K562 (cell line): ENCODE measurements at regions not wholly inside any gene's neighbourhood (a gene's known extent, or its start where the extent isn't known, plus 50 kb on each side); places are given as distances from the start of the nearest gene placed in this dataset.

Source experiments
- KHSRP ChIP-seq: fragments of 450-650 bp; IDR thresholded peaks from 2 replicates; pipeline ENCODE4 v1.6.1; 2017
- MGA ChIP-seq: fragments of 450-650 bp; IDR thresholded peaks from 2 replicates; pipeline ENCODE4 v1.6.1; 2016; ENCODE audit warnings: mild to moderate bottlenecking, moderate library complexity
- TARDBP ChIP-seq: fragments of 450-650 bp; IDR thresholded peaks from 2 replicates; pipeline ENCODE4 v1.6.1; 2016
- TBL1XR1 ChIP-seq, 2 experiments: IDR thresholded peaks; 2 replicates each; pipeline ENCODE4 v1.6.1; 2012; ENCODE audit warnings: improper control_type of control experiment in 2 of 2, low read length in 2 of 2, mild to moderate bottlenecking in 1 of 2
- TF ChIP-seq, protein P1 (sequence below): fragments of 200-800 bp; sonication (Bioruptor generic); IDR thresholded peaks from 2 replicates; pipeline ENCODE4 v1.6.1; 2016; ENCODE audit warnings: missing genetic modification characterization, missing compliant biosample characterization
- TF ChIP-seq, protein P2 (sequence below): fragments of 250-450 bp; sonication (Bioruptor Pico); IDR thresholded peaks from 2 replicates; pipeline ENCODE4 v1.5.0; 2020; ENCODE audit warnings: mild to moderate bottlenecking

DNA sequence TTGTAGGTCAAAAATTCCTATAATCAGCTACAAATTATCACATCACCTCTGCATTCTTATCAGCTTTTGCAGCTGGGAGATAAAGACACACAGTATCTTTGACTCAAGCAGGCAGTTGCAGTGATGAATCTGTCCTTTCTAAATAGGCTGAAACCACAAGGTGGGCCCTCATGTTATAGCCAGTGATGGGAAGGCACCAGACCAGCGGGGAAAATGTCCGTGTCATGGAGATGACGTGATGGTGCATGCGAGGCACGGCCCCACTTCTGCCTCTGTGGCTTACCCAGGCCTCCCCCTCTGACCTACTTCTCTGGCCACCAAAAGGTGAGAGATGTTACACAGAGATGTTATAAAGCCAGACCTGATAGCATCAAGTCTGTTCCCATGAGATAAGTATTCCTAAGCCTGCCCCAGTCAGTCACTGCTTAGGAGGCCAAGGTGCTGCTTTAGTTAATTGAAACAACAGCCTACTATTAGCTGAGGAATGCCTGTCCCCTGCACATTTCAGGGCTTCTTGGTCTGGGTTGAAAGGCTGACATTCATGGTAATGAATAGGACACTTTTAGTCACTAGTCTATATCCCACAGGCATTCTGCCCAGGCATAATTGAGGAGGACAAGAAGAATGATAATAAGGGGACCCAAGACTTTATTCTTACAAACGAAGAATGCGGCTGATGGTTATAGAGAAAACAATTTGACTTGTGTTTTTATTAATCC is 327.9 kb downstream of the LPIN1 start (continued):
- TF ChIP-seq, protein P1, sequence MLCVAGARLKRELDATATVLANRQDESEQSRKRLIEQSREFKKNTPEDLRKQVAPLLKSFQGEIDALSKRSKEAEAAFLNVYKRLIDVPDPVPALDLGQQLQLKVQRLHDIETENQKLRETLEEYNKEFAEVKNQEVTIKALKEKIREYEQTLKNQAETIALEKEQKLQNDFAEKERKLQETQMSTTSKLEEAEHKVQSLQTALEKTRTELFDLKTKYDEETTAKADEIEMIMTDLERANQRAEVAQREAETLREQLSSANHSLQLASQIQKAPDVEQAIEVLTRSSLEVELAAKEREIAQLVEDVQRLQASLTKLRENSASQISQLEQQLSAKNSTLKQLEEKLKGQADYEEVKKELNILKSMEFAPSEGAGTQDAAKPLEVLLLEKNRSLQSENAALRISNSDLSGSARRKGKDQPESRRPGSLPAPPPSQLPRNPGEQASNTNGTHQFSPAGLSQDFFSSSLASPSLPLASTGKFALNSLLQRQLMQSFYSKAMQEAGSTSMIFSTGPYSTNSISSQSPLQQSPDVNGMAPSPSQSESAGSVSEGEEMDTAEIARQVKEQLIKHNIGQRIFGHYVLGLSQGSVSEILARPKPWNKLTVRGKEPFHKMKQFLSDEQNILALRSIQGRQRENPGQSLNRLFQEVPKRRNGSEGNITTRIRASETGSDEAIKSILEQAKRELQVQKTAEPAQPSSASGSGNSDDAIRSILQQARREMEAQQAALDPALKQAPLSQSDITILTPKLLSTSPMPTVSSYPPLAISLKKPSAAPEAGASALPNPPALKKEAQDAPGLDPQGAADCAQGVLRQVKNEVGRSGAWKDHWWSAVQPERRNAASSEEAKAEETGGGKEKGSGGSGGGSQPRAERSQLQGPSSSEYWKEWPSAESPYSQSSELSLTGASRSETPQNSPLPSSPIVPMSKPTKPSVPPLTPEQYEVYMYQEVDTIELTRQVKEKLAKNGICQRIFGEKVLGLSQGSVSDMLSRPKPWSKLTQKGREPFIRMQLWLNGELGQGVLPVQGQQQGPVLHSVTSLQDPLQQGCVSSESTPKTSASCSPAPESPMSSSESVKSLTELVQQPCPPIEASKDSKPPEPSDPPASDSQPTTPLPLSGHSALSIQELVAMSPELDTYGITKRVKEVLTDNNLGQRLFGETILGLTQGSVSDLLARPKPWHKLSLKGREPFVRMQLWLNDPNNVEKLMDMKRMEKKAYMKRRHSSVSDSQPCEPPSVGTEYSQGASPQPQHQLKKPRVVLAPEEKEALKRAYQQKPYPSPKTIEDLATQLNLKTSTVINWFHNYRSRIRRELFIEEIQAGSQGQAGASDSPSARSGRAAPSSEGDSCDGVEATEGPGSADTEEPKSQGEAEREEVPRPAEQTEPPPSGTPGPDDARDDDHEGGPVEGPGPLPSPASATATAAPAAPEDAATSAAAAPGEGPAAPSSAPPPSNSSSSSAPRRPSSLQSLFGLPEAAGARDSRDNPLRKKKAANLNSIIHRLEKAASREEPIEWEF (CRISPR knock-in tag), result no peak
- TF ChIP-seq, protein P2, sequence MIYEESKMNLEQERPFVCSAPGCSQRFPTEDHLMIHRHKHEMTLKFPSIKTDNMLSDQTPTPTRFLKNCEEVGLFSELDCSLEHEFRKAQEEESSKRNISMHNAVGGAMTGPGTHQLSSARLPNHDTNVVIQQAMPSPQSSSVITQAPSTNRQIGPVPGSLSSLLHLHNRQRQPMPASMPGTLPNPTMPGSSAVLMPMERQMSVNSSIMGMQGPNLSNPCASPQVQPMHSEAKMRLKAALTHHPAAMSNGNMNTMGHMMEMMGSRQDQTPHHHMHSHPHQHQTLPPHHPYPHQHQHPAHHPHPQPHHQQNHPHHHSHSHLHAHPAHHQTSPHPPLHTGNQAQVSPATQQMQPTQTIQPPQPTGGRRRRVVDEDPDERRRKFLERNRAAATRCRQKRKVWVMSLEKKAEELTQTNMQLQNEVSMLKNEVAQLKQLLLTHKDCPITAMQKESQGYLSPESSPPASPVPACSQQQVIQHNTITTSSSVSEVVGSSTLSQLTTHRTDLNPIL, result no peak
- TF ChIP-seq TARDBP (peak; percentile 75; the same call in 1 of the 2 replicates), TBL1XR1 (IDR thresholded peaks at IDR 0.05; ENCODE audit: low read length in 2 of 2) (peak in 1 of 2 experiments; percentile 79; a peak in 2 of 4 replicates), MGA (peak; percentile 34; the same call in 1 of the 2 replicates), KHSRP (0 out of 2 replicates have a peak, but pooled peaks have one; percentile 71)
